ENCODE measurements at regions not wholly inside any gene's neighbourhood (a gene's known extent, or its start where the extent isn't known, plus 50 kb on each side); places are given as distances from the start of the nearest gene placed in this dataset.

- TF ChIP-seq CTCF (IDR thresholded peaks at IDR 0.05) (no peak), POLR2A (IDR thresholded peaks at IDR 0.05) (no peak)
Measured at GRCh38 chrX:66731398-66731797, 92.5 kb upstream of the EDA2R start.
